ENCODE measurements at regions not wholly inside any gene's neighbourhood (a gene's known extent, or its start where the extent isn't known, plus 50 kb on each side); places are given as distances from the start of the nearest gene placed in this dataset.

DNA sequence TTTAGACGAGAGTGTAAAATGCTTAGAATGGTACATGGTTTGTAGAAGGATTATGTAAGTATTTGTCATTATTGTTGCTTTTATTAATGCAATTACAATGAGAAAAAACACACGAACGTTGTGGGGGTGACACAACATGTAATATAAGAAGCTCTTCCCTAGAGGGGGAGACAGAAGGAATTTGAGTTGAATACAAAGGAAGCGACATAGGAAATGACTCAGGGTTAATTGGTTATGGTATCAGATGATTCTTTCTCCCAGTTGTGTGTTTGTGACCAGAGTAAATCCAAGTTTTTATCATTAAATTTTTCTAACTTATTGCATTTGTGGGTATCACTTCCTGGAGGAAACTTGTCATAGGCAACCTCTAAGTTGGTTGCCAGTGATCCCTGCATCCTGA is 625.6 kb upstream of the CDH2 start:
- no peak for DNase-seq (ENCODE audit: low spot score)
- TF ChIP-seq, protein P1, sequence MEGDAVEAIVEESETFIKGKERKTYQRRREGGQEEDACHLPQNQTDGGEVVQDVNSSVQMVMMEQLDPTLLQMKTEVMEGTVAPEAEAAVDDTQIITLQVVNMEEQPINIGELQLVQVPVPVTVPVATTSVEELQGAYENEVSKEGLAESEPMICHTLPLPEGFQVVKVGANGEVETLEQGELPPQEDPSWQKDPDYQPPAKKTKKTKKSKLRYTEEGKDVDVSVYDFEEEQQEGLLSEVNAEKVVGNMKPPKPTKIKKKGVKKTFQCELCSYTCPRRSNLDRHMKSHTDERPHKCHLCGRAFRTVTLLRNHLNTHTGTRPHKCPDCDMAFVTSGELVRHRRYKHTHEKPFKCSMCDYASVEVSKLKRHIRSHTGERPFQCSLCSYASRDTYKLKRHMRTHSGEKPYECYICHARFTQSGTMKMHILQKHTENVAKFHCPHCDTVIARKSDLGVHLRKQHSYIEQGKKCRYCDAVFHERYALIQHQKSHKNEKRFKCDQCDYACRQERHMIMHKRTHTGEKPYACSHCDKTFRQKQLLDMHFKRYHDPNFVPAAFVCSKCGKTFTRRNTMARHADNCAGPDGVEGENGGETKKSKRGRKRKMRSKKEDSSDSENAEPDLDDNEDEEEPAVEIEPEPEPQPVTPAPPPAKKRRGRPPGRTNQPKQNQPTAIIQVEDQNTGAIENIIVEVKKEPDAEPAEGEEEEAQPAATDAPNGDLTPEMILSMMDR (IDR thresholded peaks at IDR 0.05; ENCODE audit: borderline replicate concordance, control extremely low read depth, extremely low read depth, insufficient read depth, missing control alignments), result no peak

DNA sequence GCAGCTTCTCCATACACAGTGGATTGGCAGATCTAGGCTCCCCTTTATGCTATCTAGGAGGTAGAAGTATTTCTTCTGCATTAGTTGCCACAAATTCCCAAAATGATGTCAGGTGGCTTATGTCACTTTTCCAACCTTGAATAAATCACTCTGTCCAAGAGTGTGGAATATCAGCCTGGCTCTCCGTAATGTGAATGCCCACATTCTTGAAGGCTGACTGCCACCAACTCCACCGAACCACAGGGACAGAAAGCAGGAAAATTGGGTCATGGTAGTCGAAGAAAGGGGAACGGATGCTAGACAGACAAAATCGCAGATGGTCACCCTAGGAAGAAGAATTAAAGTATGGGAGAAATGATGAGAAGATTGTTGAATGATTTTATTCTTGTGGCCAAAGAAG is 624.9 kb upstream of the CDH2 start:
- DNase-seq (ENCODE audit: low spot score), result no peak
- in situ Hi-C loops (cut with MboI; ENCODE audit: low sequenced_read_pairs, unreplicated experiment), result no loop called here
- TF ChIP-seq, protein P1 (IDR thresholded peaks at IDR 0.05; ENCODE audit: borderline replicate concordance, control extremely low read depth, extremely low read depth, insufficient read depth, missing control alignments), result no peak

More for the DNA sequence above, 625.6 kb upstream of the CDH2 start:
- in situ Hi-C loops (cut with MboI; ENCODE audit: low sequenced_read_pairs, unreplicated experiment), result no loop called here

DNA sequence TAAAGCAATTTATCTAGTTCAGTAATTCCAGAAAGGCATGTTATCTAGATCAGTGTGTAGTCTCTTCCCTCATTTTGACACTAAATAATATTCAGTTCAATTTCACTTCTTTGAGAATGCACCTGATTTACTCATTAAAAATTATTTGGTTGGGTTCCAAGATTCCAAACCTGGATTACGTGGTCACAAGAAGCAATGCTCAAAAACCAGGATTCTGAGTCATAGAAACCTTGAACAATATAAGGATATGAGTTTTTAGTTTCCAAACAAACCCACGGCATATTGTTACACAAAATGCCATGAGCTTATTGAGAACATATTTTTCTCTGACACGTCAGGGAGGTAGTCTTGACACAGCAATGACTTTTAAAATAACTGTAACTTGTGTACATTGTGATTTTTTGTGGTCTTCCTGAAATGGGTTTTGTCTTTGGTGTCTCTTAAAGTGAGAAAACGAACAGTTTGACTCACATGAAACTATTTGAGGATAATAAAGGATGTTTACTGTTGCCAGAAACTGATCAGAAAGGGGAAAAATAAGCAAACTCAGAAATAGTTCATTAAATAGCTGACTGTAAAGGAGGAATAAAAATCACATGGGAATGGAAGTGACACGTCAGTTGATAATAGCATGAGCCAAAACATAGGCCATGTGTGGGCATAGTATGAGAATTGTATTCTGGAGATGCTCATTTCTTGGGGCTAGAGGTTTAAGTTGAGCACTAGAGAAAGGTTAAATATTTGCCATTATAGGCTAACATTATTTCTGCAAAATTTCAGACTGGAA is 617.7 kb upstream of the CDH2 start:
- DNase-seq (ENCODE audit: low spot score), result no peak
- in situ Hi-C loops (cut with MboI; ENCODE audit: low sequenced_read_pairs, unreplicated experiment), result no loop called here
- TF ChIP-seq, protein P1 (IDR thresholded peaks at IDR 0.05; ENCODE audit: borderline replicate concordance, control extremely low read depth, extremely low read depth, insufficient read depth, missing control alignments), result no peak

DNA sequence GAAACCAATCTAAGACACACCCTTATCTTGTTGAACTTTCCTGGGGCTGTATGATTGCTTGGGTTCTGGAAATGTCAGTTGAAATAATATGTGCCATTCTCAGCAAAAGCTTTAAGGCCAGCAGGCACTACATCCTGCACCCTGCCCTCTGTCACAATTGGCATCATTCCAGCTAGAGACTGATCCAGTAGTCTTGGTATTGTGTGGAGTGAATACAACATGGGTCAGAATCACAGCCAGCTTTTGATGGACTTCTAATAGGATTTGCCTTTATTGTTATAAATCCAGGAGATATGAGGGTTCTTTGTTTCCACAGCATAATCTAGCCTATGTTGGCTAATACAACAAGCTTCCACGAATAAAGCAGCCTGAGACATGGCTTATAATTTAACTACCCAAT is 617.0 kb upstream of the CDH2 start:
- TF ChIP-seq, protein P1 (IDR thresholded peaks at IDR 0.05; ENCODE audit: borderline replicate concordance, control extremely low read depth, extremely low read depth, insufficient read depth, missing control alignments), result no peak
- no peak for DNase-seq (ENCODE audit: low spot score)
- in situ Hi-C loops (cut with MboI; ENCODE audit: low sequenced_read_pairs, unreplicated experiment), result no loop called here

DNA sequence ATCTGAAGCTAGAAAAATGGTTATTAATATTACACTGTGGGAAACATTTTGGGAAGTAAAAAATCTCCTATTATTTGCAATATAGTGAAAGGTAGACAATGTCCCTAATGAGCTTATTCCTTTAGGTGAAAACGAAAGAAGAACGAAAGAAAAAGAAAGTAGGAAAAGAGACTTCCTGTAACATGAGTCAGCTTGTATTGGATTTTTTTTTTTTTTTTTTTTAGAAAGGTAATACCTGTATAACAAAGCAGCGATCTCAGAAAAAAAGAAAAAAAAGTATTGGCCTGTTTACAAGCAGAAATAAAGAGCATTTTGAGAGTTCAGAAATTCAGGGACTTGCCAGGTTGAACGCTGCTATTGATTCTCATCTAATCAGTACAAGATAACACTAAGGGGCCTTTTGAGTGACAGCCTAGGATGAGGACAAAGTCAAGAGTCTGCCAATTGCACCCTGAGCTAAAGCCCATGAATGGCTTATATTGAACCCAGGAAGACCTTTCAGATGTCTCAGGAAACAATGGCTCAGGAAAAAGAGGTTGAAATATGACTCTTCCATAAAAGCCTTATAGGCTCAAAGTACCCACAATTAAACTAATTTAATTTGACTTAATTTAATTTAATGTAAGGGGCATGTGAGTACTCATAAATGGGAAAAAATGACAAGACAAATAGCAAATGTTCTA is 615.6 kb upstream of the CDH2 start:
- DNase-seq (ENCODE audit: low spot score), result no peak
- in situ Hi-C loops (cut with MboI; ENCODE audit: low sequenced_read_pairs, unreplicated experiment), result no loop called here

DNA sequence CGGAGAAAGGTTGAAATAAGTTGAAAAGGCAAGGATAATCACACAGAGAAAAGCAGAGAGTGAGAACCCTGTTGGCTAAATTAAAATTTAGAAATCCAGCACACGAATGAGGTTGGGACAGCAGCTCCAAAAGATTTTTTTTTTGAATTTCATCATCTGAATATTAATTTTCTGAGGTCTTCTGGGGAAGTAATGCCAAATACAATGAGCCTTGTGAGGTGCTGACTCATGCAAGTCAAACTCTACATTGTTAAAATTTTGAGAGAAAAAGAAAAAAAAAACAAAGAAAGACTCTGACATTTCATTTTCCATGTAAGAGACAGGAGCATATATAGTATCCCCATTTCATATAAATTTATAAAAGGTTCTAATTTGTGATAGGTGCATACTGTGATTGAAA is 614.2 kb upstream of the CDH2 start:
- no peak for DNase-seq (ENCODE audit: low spot score)
- in situ Hi-C loops (cut with MboI; ENCODE audit: low sequenced_read_pairs, unreplicated experiment), result no loop called here
- TF ChIP-seq, protein P1 (IDR thresholded peaks at IDR 0.05; ENCODE audit: borderline replicate concordance, control extremely low read depth, extremely low read depth, insufficient read depth, missing control alignments), result no peak

More for the DNA sequence above, 615.6 kb upstream of the CDH2 start:
- TF ChIP-seq, protein P1 (IDR thresholded peaks at IDR 0.05; ENCODE audit: borderline replicate concordance, control extremely low read depth, extremely low read depth, insufficient read depth, missing control alignments), result no peak
